Activated naive CD4-positive, alpha-beta T cell treated with anti-CD3 and anti-CD28 coated beads, Interleukin-2, amount 50 U/mL, for 24 hours (primary cell): ENCODE measurements at regions not wholly inside any gene's neighbourhood (a gene's known extent, or its start where the extent isn't known, plus 50 kb on each side); places are given as distances from the start of the nearest gene placed in this dataset.

Source experiments
- H3K27ac Mint-ChIP-seq: one replicate; pipeline ENCODE4 v1.8.0; 2021; ENCODE audit warnings: mild to moderate bottlenecking, mixed read lengths
- H3K27me3 Mint-ChIP-seq: one replicate; pipeline ENCODE4 v1.8.0; 2021; ENCODE audit warnings: mixed read lengths
- H3K36me3 Mint-ChIP-seq: one replicate; pipeline ENCODE4 v1.8.0; 2021; ENCODE audit warnings: mixed read lengths
- H3K4me1 Mint-ChIP-seq: one replicate; pipeline ENCODE4 v1.8.0; 2021; ENCODE audit warnings: mixed read lengths
- H3K4me3 Mint-ChIP-seq: one replicate; pipeline ENCODE4 v1.8.0; 2021; ENCODE audit warnings: mild to moderate bottlenecking, mixed read lengths
- H3K9me3 Mint-ChIP-seq: one replicate; pipeline ENCODE4 v1.8.0; 2021; ENCODE audit warnings: mixed read lengths

DNA sequence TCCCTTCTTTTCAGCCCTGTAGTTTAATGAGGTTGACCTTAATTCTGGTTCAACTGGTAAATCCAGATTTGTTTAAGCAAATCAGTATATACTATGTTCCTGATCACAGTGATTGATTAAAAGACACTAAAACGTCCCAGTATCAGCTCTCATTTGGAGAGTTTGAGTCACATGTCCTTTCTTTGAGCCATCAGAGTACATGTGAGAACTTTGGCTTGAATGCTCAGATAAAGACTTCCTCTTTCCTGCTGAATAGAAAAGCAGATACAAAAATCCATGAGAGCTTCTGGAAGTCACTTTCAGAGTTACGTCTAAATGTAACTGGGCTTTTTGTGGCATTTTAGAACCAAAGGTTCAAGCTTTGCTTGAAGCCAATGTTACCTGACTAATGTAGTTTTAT lies 341.8 kb upstream of the SATB1 start:
- Mint-ChIP-seq H3K9me3 (no peaks in the 10 kb centered on the region), H3K4me1 (peaks cover 13% of the 10 kb centered on the region), H3K27me3 (no peaks in the 10 kb centered on the region), H3K27ac (no peak overlapping the region), H3K4me3 (no peak overlapping the region), H3K36me3 (peaks cover 2% of the 10 kb centered on the region)

- Mint-ChIP-seq H3K27me3 (no peaks in the 10 kb centered on the region), H3K4me1 (peaks cover 9% of the 10 kb centered on the region), H3K4me3 (no peak overlapping the region), H3K27ac (no peak overlapping the region), H3K9me3 (no peaks in the 10 kb centered on the region), H3K36me3 (peaks cover 2% of the 10 kb centered on the region)
Observed at GRCh38 chr3:18765662-18766061, 340.5 kb upstream of the SATB1 start.

DNA sequence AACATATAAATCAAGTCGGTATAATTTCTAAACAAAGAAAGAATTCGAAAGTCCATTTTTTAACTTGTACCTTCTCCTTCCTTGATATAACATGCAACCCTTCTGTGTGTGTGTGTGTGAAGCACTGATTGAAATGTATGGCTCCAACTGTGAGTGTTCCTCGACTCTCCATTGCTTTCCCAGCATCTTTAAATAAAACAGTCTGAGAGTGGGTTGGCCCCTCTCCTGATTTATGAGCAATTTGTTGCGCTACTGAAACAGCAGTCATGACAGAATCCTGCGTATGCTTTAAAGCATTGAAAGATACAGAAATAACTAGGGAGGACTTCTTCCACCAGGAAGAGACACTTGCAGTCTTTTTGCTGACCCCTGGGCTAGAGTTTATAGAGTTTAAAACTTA lies 340.0 kb upstream of the SATB1 start:
- Mint-ChIP-seq H3K36me3 (peaks cover 2% of the 10 kb centered on the region), H3K4me3 (no peak overlapping the region), H3K4me1 (peaks cover 7% of the 10 kb centered on the region), H3K9me3 (no peaks in the 10 kb centered on the region), H3K27me3 (no peaks in the 10 kb centered on the region), H3K27ac (no peak overlapping the region)

GRCh38 chr3:18761530-18761929 lies 336.4 kb upstream of the SATB1 start:
- Mint-ChIP-seq H3K27ac (no peak overlapping the region), H3K27me3 (no peaks in the 10 kb centered on the region), H3K4me1 (peaks cover 23% of the 10 kb centered on the region), H3K9me3 (no peaks in the 10 kb centered on the region), H3K4me3 (no peak overlapping the region), H3K36me3 (no peaks in the 10 kb centered on the region)

DNA sequence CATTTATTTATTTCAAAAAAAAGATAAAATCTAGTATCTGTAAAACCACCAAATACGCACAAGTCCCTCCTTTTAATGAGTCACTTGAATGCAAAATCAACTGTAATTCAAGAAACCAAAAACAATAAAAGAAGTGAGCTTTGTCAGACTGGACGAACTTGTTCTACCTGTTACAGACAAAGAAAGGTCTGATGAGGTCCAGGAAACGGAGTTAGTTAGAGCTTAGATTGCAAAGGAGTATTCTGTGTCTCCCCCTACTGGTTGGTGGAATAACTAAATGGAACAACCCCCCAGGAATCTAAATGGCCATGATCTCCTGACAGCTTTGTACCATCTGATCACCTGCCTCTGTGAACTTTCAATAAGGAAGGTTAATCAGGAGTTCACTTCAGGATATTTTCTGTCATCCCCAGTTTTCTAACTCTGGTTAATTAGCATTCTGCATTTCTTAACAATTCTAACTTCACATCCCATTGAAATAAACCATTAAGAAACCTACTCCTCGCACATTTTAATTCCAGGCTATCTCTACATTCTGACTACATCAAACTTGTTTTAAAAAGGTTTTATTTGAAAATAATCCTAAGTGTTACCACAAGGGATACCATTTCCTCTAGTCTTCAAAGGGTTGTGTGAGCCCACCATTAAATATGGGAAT lies 333.0 kb upstream of the SATB1 start:
- Mint-ChIP-seq H3K9me3 (no peaks in the 10 kb centered on the region), H3K4me3 (no peak overlapping the region), H3K27ac (peak overlapping the region; percentile 20), H3K27me3 (no peaks in the 10 kb centered on the region), H3K36me3 (no peaks in the 10 kb centered on the region), H3K4me1 (peaks cover 50% of the 10 kb centered on the region)

- peaks cover 57% of the 10 kb centered on the region for H3K4me1 Mint-ChIP-seq
- peak overlapping the region; percentile 19 for H3K4me3 Mint-ChIP-seq
- H3K27ac Mint-ChIP-seq = peak overlapping the region; percentile 20
- no peaks in the 10 kb centered on the region for H3K9me3 Mint-ChIP-seq
- H3K27me3 Mint-ChIP-seq = no peaks in the 10 kb centered on the region
- H3K36me3 Mint-ChIP-seq = no peaks in the 10 kb centered on the region
Observed at GRCh38 chr3:18757476-18757875, 332.3 kb upstream of the SATB1 start.

GRCh38 chr3:18752273-18752934 lies 327.3 kb upstream of the SATB1 start:
- no peak overlapping the region for H3K4me3 Mint-ChIP-seq

DNA sequence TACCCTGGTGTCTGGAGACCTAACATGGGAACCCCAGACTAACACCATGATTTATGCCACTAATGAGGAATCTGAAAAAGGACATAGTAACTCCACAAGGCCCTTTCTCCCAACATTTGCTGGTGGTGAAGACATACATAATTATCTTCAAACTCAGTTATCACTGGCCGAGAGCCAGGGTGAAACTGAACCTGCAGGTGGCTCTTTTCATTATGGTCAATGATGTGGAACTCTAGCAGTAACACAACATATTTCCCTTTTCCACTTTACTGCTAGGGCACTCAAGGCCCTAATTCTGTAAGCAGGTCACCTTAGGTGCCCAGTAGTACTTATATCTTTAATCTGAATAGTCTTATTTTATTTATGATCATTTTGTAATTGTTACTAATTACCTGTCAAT lies 326.4 kb upstream of the SATB1 start:
- Mint-ChIP-seq H3K36me3 (no peaks in the 10 kb centered on the region), H3K27ac (no peak overlapping the region), H3K27me3 (no peaks in the 10 kb centered on the region), H3K9me3 (no peaks in the 10 kb centered on the region), H3K4me3 (no peak overlapping the region), H3K4me1 (peaks cover 81% of the 10 kb centered on the region)

More at GRCh38 chr3:18752273-18752934, 327.3 kb upstream of the SATB1 start:
- H3K27me3 Mint-ChIP-seq = no peaks in the 10 kb centered on the region
- H3K4me1 Mint-ChIP-seq = peaks cover 78% of the 10 kb centered on the region
- no peaks in the 10 kb centered on the region for H3K36me3 Mint-ChIP-seq
- peak overlapping the region; percentile 1 for H3K27ac Mint-ChIP-seq
- H3K9me3 Mint-ChIP-seq = no peaks in the 10 kb centered on the region

- no peak overlapping the region for H3K4me3 Mint-ChIP-seq
- no peaks in the 10 kb centered on the region for H3K36me3 Mint-ChIP-seq
- H3K27ac Mint-ChIP-seq = no peak overlapping the region
- no peaks in the 10 kb centered on the region for H3K27me3 Mint-ChIP-seq
- peaks cover 84% of the 10 kb centered on the region for H3K4me1 Mint-ChIP-seq
- H3K9me3 Mint-ChIP-seq = no peaks in the 10 kb centered on the region
Observed at GRCh38 chr3:18747383-18747782, 322.2 kb upstream of the SATB1 start.

- H3K27me3 Mint-ChIP-seq = no peaks in the 10 kb centered on the region
- peak overlapping the region; percentile 70 for H3K4me3 Mint-ChIP-seq
- H3K27ac Mint-ChIP-seq = peak overlapping the region; percentile 85
Observed at GRCh38 chr3:18745472-18745871, 320.3 kb upstream of the SATB1 start.

DNA sequence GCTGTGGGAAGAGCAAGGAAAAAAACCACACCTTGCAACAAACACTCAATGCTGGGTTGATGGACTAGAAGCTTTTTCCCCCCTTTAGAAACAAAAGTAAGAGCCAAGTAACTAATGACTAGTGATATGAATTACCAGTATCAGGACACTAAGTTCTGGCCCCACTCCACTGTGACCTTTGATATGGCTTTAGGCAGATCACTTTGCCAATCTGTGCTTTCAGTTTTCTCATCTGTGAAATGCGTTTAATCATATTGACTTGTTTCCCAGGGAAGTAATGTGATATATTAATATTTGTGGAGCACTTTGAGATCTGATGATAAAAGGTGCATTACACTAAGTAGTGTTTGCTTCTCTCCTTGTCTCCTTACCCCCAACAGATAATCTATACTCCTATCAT lies 319.3 kb upstream of the SATB1 start:
- Mint-ChIP-seq H3K4me1 (peaks cover 88% of the 10 kb centered on the region), H3K36me3 (no peaks in the 10 kb centered on the region)

More at GRCh38 chr3:18745472-18745871, 320.3 kb upstream of the SATB1 start:
- no peaks in the 10 kb centered on the region for H3K36me3 Mint-ChIP-seq
- H3K4me1 Mint-ChIP-seq = peaks cover 88% of the 10 kb centered on the region
- no peaks in the 10 kb centered on the region for H3K9me3 Mint-ChIP-seq

DNA sequence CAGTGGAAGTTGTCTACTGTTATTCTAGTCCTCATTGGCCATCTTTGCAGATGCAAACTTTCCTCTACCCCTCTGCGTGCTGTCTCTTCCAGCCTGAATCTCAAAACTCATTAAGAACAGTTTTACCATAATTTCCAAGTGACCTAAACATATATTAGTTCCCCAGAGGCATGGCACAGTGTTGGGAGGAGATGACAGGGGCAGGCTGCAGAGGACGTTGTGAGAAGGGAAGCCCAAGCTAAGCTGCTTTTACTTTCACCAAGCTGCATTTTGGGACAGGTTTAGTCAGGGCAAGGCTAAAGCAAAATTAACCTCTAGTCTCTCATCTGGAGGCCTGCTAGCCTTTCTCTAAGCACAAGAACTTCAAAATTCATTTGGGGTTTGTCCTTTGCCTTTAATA lies 318.6 kb upstream of the SATB1 start:
- Mint-ChIP-seq H3K27ac (peak overlapping the region; percentile 85), H3K9me3 (no peaks in the 10 kb centered on the region), H3K4me1 (peaks cover 89% of the 10 kb centered on the region), H3K27me3 (no peaks in the 10 kb centered on the region), H3K36me3 (no peaks in the 10 kb centered on the region), H3K4me3 (peak overlapping the region; percentile 71)

More for the DNA sequence above, 319.3 kb upstream of the SATB1 start:
- no peaks in the 10 kb centered on the region for H3K9me3 Mint-ChIP-seq
- peak overlapping the region; percentile 85 for H3K27ac Mint-ChIP-seq
- peak overlapping the region; percentile 70 for H3K4me3 Mint-ChIP-seq
- H3K27me3 Mint-ChIP-seq = no peaks in the 10 kb centered on the region

- peaks cover 2% of the 10 kb centered on the region for H3K36me3 Mint-ChIP-seq
- no peaks in the 10 kb centered on the region for H3K9me3 Mint-ChIP-seq
- H3K4me1 Mint-ChIP-seq = peaks cover 94% of the 10 kb centered on the region
- H3K27me3 Mint-ChIP-seq = no peaks in the 10 kb centered on the region
- peak overlapping the region; percentile 94 for H3K27ac Mint-ChIP-seq
- peak overlapping the region; percentile 81 for H3K4me3 Mint-ChIP-seq
Observed at GRCh38 chr3:18740631-18741583, 315.8 kb upstream of the SATB1 start.

GRCh38 chr3:18739099-18739433 lies 313.9 kb upstream of the SATB1 start:
- H3K9me3 Mint-ChIP-seq = no peaks in the 10 kb centered on the region
- peaks cover 2% of the 10 kb centered on the region for H3K36me3 Mint-ChIP-seq
- H3K4me1 Mint-ChIP-seq = peaks cover 84% of the 10 kb centered on the region
- H3K4me3 Mint-ChIP-seq = peak overlapping the region; percentile 81
- H3K27me3 Mint-ChIP-seq = no peaks in the 10 kb centered on the region
- peak overlapping the region; percentile 57 for H3K27ac Mint-ChIP-seq

DNA sequence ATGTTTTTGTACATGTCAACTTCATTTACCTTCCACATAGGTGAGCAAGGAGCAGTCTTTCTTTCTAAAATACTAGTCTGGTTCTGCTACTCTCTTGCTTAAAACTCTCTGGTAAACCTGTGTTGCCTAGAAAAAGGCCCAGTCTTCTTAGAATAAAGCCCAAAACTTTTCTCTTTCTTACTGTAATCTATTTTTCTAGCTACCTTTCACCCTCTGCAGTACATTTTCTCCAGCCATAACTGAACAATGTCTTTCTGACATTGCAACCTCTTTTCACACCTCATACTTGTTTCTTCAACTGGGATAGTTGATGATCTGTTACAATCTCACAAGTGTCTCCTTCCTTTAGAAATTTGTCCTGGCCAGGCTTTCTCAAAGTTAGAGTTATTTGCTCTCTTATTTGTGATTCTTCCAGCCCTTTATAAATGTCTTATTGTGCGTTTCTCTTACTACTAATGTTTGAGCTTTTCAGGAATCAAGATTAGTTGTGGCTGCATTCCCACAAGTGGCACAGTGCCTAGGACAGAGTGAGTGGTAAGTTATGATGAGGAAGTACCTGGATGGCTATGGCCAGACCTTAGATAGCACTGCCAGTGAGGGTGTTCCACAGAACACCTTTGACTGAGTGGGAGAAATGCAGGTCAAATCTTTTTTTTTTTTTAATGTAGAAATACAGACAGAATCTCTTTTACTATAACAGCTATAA lies 313.4 kb upstream of the SATB1 start:
- H3K27me3 Mint-ChIP-seq = no peaks in the 10 kb centered on the region
- peak overlapping the region; percentile 57 for H3K27ac Mint-ChIP-seq
- H3K4me3 Mint-ChIP-seq = peak overlapping the region; percentile 81
- peaks cover 2% of the 10 kb centered on the region for H3K36me3 Mint-ChIP-seq
- peaks cover 78% of the 10 kb centered on the region for H3K4me1 Mint-ChIP-seq
- H3K9me3 Mint-ChIP-seq = no peaks in the 10 kb centered on the region
